HG03520 (cell line): ENCODE measurements at regions not wholly inside any gene's neighbourhood (a gene's known extent, or its start where the extent isn't known, plus 50 kb on each side); places are given as distances from the start of the nearest gene placed in this dataset.
"Not testable (repeated sequence)": the region's sequence is repeated elsewhere in the genome, so short reads cannot be mapped to it uniquely, and the experiment has no call there.

Source experiments
- ATAC-seq: cut with Tn5 transposase; IDR thresholded peaks from one replicate; pipeline ENCODE4 v1.9.1; 2021; ENCODE audit warnings: mild to moderate bottlenecking, moderate library complexity; ENCODE audit not compliant: unreplicated experiment

GRCh38 chr7:118777308-118777707, 552.8 kb downstream of the ANKRD7 start:
- no peak for ATAC-seq

GRCh38 chr7:118792682-118793081, 568.2 kb downstream of the ANKRD7 start:
- ATAC-seq, result no peak

- ATAC-seq, result no peak
These were observed 569.1 kb downstream of the ANKRD7 start for GRCh38 chr7:118793582-118793981.

- no peak for ATAC-seq
These were observed 569.9 kb downstream of the ANKRD7 start for GRCh38 chr7:118794419-118794818.

GRCh38 chr7:118801366-118801765, 576.9 kb downstream of the ANKRD7 start:
- no peak for ATAC-seq

- ATAC-seq, result no peak
These were observed 578.2 kb downstream of the ANKRD7 start for GRCh38 chr7:118802726-118803125.

GRCh38 chr7:118826246-118826645, 601.7 kb downstream of the ANKRD7 start:
- ATAC-seq, result no peak

GRCh38 chr7:118836933-118837332, 612.4 kb downstream of the ANKRD7 start:
- ATAC-seq, result peak; percentile 97

- no peak for ATAC-seq
These were observed 615.0 kb downstream of the ANKRD7 start for GRCh38 chr7:118839515-118839914.

- ATAC-seq, result no peak
These were observed 619.0 kb downstream of the ANKRD7 start for GRCh38 chr7:118843456-118843855.

- no peak for ATAC-seq
These were observed 620.2 kb downstream of the ANKRD7 start for GRCh38 chr7:118844748-118845147.

GRCh38 chr7:118845791-118846190, 621.3 kb downstream of the ANKRD7 start:
- ATAC-seq, result no peak

- no peak for ATAC-seq
These were observed 622.5 kb downstream of the ANKRD7 start for GRCh38 chr7:118846977-118847376.

GRCh38 chr7:118855290-118855689, 630.8 kb downstream of the ANKRD7 start:
- no peak for ATAC-seq

- ATAC-seq, result no peak
These were observed 634.2 kb downstream of the ANKRD7 start for GRCh38 chr7:118858651-118859149.

GRCh38 chr7:118861581-118861980, 637.1 kb downstream of the ANKRD7 start:
- ATAC-seq, result no peak

GRCh38 chr7:118862740-118863139, 638.2 kb downstream of the ANKRD7 start:
- no peak for ATAC-seq

- no peak for ATAC-seq
These were observed 639.5 kb downstream of the ANKRD7 start for GRCh38 chr7:118863966-118864365.

GRCh38 chr7:118867860-118868259, 643.4 kb downstream of the ANKRD7 start:
- ATAC-seq, result no peak

GRCh38 chr7:118869141-118869540, 644.6 kb downstream of the ANKRD7 start:
- not testable (repeated sequence) for ATAC-seq

GRCh38 chr7:118870187-118870586, 645.7 kb downstream of the ANKRD7 start:
- ATAC-seq, result no peak

- ATAC-seq, result no peak
These were observed 648.1 kb downstream of the ANKRD7 start for GRCh38 chr7:118872568-118872967.

GRCh38 chr7:118877187-118877586, 652.7 kb downstream of the ANKRD7 start:
- ATAC-seq, result no peak
